Osteocyte (in vitro differentiated cells): ENCODE measurements at regions not wholly inside any gene's neighbourhood (a gene's known extent, or its start where the extent isn't known, plus 50 kb on each side); places are given as distances from the start of the nearest gene placed in this dataset.

ENCODE experiments used
- DNase-seq: peaks from one replicate; pipeline ENCODE4 v3.0.0; 2021; ENCODE audit warnings: mixed read lengths; ENCODE audit not compliant: unreplicated experiment; ENCODE audit errors: extremely low spot score
- H3K27ac Mint-ChIP-seq: one replicate; pipeline ENCODE4 v1.8.0; 2021; ENCODE audit warnings: mild to moderate bottlenecking, mixed read lengths; ENCODE audit not compliant: unreplicated experiment
- H3K27me3 Mint-ChIP-seq: one replicate; pipeline ENCODE4 v1.8.0; 2021; ENCODE audit warnings: mixed read lengths; ENCODE audit not compliant: unreplicated experiment
- H3K36me3 Mint-ChIP-seq: one replicate; pipeline ENCODE4 v1.8.0; 2021; ENCODE audit warnings: mixed read lengths; ENCODE audit not compliant: unreplicated experiment
- H3K4me1 Mint-ChIP-seq: one replicate; pipeline ENCODE4 v1.8.0; 2021; ENCODE audit warnings: mixed read lengths; ENCODE audit not compliant: unreplicated experiment
- H3K4me3 Mint-ChIP-seq: one replicate; pipeline ENCODE4 v1.8.0; 2021; ENCODE audit warnings: mild to moderate bottlenecking, moderate library complexity, mixed read lengths; ENCODE audit not compliant: unreplicated experiment
- H3K9me3 Mint-ChIP-seq: one replicate; pipeline ENCODE4 v1.8.0; 2021; ENCODE audit warnings: mixed read lengths; ENCODE audit not compliant: unreplicated experiment
- CTCF ChIP-seq: fragments of 200-600 bp; sonication (generic); IDR thresholded peaks from 2 replicates; pipeline ENCODE4 v1.5.0; 2021; ENCODE audit warnings: antibody characterized with exemption, mild to moderate bottlenecking, moderate library complexity

GRCh38 chr3:28986922-28987321, 293.9 kb upstream of the RBMS3 start:
- Mint-ChIP-seq H3K27me3 (no peaks in the 10 kb centered on the region), H3K4me1 (no peaks in the 10 kb centered on the region), H3K4me3 (no peak overlapping the region), H3K9me3 (peaks cover 15% of the 10 kb centered on the region), H3K27ac (no peak overlapping the region), H3K36me3 (peaks cover 5% of the 10 kb centered on the region)
- no peak for DNase-seq
- no peak for TF ChIP-seq CTCF

GRCh38 chr3:28989646-28990089, 291.2 kb upstream of the RBMS3 start:
- H3K9me3 Mint-ChIP-seq = peaks cover 16% of the 10 kb centered on the region
- TF ChIP-seq CTCF = no peak
- no peak overlapping the region for H3K4me3 Mint-ChIP-seq
- no peaks in the 10 kb centered on the region for H3K27me3 Mint-ChIP-seq
- no peak overlapping the region for H3K27ac Mint-ChIP-seq
- DNase-seq = no peak
- H3K36me3 Mint-ChIP-seq = peaks cover 5% of the 10 kb centered on the region
- no peaks in the 10 kb centered on the region for H3K4me1 Mint-ChIP-seq

- no peaks in the 10 kb centered on the region for H3K27me3 Mint-ChIP-seq
- no peak for DNase-seq
- H3K4me3 Mint-ChIP-seq = no peak overlapping the region
- H3K27ac Mint-ChIP-seq = no peak overlapping the region
- no peaks in the 10 kb centered on the region for H3K4me1 Mint-ChIP-seq
- no peaks in the 10 kb centered on the region for H3K36me3 Mint-ChIP-seq
- no peak for TF ChIP-seq CTCF
- H3K9me3 Mint-ChIP-seq = peaks cover 22% of the 10 kb centered on the region
Measured at GRCh38 chr3:28994161-28994905, 286.5 kb upstream of the RBMS3 start.

GRCh38 chr3:29004885-29005599, 275.8 kb upstream of the RBMS3 start:
- Mint-ChIP-seq H3K36me3 (no peaks in the 10 kb centered on the region), H3K27ac (no peak overlapping the region), H3K4me1 (no peaks in the 10 kb centered on the region), H3K27me3 (no peaks in the 10 kb centered on the region), H3K4me3 (no peak overlapping the region), H3K9me3 (no peaks in the 10 kb centered on the region)
- no peak for DNase-seq
- no peak for TF ChIP-seq CTCF

GRCh38 chr3:29005862-29006261, 275.0 kb upstream of the RBMS3 start:
- H3K36me3 Mint-ChIP-seq = no peaks in the 10 kb centered on the region
- no peak overlapping the region for H3K4me3 Mint-ChIP-seq
- no peak for DNase-seq
- H3K9me3 Mint-ChIP-seq = no peaks in the 10 kb centered on the region
- H3K27ac Mint-ChIP-seq = no peak overlapping the region
- no peaks in the 10 kb centered on the region for H3K27me3 Mint-ChIP-seq
- no peak for TF ChIP-seq CTCF
- H3K4me1 Mint-ChIP-seq = no peaks in the 10 kb centered on the region
